ENCODE measurements at regions not wholly inside any gene's neighbourhood (a gene's known extent, or its start where the extent isn't known, plus 50 kb on each side); places are given as distances from the start of the nearest gene placed in this dataset.
"Not testable (repeated sequence)": the region's sequence is repeated elsewhere in the genome, so short reads cannot be mapped to it uniquely, and the experiment has no call there.

DNA sequence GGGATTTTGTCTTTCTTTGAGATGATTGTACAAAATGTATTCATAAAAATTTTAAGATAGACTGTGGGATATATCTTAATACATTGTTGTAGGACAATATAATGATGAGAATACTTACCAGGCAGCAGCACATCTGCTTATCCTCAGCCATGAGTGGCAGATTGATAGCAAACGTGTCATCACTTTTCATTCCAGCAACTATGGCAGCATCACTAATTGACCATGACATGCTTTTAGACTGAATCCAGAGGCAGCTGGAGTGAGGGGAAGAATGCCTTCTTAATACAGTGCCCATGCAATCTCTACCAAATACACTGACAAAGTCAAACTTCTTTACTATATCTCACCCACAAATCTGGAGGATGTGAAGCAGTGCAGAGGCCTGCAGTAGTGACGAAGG is 755.2 kb upstream of the RAG2 start:
- FAIRE-seq: no peak

DNA sequence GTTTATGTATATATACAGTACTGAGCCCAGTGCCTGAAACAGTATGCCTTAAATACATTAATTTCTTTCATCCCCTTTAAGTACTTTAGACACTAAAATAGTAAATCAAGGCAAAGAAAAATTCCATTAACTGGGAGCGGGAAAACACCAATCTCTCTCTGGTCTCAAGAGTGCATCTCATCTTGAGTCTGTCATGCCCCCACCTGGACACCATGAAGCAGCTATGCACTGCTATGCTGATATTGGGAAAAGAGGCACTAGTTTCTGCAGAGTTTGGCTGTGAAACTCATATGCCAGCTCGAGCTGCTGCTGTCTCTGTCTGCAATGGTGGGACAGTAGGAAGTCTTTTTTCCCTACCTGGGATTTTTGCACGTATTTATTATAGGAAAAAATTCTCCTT is 754.4 kb upstream of the RAG2 start:
- FAIRE-seq: no peak

DNA sequence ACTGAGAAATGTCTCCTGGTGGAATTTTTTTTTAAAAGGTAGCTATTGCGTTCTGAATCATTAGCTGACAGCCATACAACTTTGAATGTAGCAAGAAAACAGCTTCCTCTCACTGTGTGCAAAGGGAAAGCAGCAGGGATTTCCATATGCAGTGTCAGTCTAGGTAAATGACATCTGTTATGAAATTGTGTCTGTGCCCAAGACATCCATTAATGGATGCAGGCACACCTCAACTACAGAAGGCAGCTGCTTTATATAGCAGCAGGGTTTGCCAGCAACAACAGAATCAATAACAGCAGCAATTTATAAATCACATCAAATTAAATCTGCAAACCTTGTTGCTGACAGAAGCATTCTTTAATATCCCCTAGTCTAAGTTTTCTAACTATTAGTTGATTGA is 745.3 kb upstream of the RAG2 start:
- no peak for FAIRE-seq

DNA sequence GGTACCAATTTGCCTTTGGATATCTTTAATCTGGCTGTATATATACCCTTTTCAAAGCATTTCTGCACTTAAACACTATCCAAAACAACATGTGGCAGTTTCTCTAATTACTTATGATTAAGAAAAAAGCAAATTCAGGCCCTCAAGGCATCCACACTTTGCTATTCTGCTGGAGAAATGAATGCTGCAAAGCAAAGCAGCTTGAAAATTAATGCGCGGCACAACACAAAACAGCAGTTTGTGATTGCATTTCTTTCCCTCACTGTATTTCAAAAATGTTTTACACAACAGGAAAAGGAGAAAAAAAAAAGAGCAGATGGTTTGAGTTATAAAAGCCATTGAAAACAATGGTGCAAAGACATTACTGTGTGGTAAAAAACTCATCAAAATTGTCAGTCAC is 738.4 kb upstream of the RAG2 start:
- no peak for FAIRE-seq

DNA sequence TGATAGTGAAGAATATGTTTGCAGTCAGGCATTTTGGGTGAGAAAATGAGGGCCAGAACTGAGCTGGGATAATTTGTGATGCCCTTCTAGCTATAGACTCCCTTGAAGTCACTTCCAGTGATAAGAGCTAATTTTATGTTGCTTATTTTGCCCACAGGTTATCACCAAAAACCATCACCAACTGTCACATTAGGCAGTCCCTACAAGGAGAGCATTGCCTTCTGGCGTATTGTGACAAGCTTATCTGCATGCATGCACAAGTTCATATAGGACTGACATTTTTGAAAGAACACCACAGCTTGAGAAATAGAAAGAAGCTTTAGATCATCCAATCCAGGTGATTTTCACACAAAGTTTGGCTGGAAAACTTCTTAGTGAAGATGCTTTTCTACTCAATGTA is 735.3 kb upstream of the RAG2 start:
- FAIRE-seq: no peak

DNA sequence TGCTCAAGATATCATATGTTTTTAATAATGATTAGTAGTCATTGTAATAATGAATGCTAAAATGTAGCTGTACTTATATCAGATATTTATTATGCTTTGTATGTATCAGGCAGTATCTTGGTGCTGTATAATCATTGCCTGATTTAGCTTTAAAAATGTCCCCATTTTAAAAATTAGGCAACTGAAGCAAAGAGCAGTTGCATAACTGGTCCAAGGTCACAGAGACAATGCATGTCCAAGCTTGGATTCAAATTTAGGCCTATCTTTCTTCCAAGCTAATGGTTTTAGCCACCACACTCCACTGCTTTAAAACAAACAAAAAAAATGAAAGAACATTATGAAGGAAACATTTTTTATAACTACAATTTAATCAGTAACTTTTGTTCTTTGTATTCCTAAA is 725.8 kb upstream of the RAG2 start:
- no peak for FAIRE-seq

DNA sequence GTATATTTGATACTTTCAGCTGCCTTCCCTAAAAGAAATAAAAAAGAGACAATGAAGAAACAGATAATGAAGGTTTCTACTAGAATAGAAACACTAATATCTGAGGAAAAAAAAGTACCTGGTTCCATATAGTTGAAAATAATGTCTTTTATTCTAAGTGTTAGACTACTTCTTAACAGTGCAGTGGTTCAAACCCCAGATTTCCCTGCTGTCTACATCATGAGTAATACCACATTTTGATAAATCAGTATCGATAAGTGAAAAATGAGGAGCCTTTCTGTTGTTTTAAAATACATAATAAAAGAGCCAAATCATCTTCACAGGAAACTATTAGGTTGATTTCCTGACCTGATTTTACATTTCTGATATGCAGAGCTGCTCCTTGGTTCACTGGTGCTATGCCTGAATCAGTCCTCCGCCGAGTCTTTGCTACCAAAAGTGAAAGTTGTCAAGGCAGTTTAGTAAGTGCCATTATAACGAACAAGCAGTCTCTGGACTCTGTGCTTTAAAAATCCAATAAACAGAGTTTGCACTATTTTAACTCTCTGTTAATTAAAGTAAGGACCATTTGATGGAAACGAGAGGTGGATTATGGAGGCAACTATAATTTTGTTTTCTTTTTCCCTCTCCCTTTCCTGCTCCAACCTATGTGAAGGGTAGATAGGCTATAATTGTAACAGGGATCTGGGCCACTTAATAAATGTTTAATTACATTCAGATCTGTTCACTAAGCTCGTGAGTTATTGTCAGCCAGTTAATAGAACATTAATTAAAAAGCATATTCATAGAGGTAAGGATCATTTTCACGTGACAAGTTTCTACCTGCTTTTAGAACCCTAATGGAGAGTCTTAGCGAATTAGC is 724.5 kb upstream of the RAG2 start:
- FAIRE-seq: no peak

DNA sequence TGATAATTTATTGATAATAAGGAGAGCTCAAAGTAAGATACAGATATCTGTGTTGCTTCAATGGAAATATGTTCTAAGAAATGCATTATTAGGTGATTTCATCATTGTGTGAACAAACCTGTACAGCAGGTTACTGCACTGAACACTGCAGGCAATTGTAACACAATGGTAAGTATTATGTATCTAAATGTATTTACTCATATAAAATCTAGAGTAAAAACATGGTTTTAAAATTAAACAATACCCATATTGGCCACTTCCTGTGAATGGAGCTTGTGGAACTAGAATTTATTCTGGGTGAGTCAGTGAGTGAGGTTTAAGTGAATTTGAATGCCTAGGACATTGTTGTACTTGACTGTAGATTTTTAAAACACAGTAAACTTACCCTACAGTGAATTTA is 722.9 kb upstream of the RAG2 start:
- no peak for FAIRE-seq

DNA sequence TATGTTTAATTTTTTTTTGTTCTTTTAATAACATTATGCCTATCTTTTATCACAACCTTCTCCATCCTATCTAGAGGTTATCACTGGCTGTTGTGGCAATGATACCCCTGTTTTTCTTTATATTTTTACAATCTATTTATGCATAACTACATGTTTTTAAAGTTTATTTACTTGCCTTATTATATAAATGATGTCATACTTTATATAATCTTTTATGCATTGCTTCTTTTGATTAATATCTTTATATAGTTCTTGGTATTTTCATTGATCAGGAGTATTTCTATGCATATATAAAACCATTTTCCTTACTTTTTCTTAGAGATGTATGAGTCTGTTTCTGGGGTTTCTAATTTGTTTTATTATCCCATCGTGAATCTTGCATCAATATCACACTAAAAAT is 719.8 kb upstream of the RAG2 start:
- no peak for FAIRE-seq

DNA sequence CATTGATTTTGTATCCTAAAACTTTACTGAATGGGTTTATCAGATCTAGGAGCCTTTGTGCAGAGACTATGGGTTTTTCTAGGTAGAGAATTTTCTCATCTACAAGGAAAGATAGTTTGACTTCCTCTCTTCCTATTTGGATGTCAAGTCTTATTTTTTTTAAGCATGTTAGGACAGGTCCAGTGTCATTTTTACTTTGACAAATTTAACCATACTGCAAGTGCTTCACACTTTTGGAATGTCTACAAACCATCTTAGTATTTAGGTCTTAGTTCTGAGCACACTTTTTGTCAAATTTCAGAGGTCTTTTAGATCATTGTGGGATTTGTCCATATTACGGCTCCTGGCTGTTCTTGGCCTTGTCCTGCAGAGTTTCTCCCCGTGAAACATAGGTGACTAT is 715.2 kb upstream of the RAG2 start:
- FAIRE-seq: no peak

DNA sequence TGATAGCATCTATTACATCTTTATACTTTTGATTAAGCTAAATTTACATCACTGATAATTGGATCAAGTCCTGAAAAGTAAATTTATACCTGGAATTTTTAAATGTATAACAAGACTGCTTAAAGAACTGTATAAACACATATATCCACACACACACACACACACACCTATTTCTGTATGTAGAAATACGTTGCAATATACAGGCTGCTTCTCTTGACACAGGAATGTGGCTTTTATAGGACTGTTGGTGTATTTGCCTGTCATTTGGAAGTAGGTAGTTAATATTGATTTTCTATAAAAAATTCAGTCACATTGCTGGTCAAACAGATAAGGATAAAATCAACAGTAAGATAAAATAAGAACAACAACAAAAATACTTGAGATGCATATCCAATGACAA is 708.5 kb upstream of the RAG2 start:
- no peak for FAIRE-seq

DNA sequence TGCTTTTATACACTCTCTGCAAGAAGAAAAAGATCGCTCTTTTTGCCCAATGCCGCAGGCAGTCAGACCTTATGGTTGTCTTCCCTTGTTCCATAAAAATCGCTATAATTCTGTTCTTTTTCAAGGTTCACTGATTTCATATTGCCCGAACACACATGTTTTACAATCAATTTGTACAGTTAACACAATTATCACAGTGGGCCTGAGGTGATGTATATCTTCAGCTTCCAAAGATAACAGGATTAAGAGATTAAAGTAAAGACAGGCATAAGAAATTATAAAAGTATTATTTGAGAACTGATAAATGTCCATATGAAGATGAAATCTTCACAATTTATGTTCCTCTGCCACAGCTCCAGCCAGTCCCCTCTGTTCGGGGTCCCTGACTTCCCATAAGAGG is 703.4 kb upstream of the RAG2 start:
- not testable (repeated sequence) for FAIRE-seq

DNA sequence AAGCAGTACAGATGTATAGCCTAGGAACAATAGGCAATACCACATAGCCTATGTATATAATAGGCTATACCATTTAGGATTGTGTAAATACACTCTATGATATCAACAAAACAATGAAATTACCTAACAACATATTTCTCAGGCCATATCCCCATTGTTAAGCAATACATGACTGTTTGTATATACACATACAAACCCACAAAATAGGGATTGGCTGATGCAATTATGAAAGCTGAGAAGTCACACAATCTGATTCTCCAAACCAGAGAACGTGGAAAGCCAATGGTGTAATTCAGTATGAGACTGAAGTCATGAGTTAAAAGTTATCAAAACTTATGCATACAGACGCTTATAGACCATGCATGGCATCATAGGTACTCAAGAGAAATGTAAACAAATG is 700.1 kb upstream of the RAG2 start:
- no peak for FAIRE-seq

DNA sequence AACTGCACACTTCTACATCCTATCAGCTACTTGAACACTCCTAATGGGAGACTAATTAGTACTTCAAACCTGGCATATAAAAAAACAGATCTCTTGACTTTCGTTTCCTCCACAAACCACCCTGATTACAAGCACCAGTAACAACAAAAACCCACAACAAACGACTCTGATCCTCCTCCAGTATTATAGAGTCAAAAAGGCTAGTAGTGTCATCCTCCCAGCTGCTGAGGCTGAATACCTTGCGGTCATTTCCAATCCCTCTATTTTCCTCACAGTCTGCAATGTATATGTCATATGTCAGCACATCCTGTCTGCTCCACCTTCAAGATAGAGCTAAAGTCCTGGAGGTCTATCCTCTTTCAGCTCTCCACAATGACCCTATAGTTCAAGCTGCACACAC is 688.9 kb upstream of the RAG2 start:
- FAIRE-seq: no peak

DNA sequence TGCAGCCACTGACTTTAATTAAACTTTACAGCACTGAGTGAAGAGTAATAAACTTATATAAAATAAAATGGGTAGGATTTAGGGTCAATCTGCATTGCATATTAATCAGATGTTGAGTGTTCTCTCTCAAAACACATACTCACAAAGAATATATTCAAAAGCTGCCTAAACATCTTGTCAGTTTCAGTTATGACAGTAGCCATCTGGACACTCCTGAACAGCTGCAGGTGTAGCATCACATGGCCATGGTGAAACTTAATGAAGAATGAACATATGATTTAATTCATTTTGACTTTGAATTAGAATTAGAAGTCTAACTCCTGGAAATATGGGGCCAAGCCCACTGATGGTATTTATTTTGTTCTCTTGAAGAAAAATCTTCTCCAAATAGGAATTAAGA is 684.3 kb upstream of the RAG2 start:
- no peak for FAIRE-seq

DNA sequence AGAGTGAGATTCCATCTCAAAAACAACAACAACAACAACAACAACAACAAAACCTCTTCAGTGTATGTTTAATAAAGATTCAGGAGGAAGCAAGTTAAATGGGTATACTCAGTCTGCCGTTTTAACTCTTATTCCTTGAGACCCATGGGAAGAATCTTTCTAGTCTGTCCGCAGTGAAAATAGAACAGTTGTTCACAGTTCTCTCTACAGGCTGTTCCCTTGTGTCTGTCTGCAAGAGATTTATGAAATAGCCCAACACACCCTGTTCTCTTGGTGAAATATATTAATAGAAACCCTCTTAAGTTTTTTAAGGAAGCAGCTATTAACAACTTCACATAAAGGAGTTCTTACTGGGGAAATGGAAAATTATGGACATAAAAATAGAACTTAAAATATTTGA is 682.2 kb upstream of the RAG2 start:
- no peak for FAIRE-seq

DNA sequence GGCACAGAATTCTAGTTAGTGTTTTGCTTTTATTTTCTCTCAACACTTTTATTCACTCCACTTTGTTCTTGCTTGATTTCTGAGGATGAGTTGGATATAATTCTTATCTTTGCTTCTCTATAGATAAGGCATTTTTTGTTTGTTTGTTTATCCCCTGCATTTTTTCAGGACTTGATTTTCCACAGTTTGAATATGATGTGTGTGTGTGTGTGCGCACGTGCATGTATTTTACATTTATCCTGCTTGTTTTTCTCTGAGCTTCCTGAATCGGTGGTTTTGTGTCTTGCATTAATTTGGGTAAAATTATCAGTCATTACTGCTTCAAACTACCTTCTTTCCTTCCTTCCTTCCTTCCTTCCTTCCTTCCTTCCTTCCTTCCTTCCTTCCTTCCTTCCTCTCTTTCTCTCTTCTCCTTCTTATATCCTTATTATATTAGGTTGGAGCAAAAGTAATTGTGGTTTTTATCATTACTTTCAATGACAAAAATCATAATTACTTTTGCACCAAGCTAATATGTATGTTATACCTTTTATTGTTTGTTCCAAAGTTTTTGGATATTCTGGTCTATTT is 679.9 kb upstream of the RAG2 start:
- no peak for FAIRE-seq

DNA sequence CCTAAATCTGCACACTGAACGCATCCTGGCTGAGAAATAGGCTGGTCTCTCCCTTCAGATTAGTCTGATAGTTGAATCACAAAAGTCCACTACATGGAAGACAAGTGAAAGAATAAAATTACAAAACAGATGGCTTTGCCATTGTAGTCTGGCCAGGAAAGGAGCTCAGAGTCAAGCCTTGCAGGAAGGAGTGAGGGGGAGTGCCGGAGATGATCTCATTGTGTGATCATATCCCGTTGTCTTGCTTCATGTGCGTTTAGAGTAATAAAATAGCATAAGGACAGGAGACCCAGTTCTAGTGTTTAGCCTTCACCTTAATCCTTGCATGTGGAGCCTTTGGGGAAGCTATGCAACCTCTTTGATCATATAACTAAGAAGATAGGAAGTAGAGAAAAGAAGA is 666.7 kb upstream of the RAG2 start:
- FAIRE-seq: no peak

DNA sequence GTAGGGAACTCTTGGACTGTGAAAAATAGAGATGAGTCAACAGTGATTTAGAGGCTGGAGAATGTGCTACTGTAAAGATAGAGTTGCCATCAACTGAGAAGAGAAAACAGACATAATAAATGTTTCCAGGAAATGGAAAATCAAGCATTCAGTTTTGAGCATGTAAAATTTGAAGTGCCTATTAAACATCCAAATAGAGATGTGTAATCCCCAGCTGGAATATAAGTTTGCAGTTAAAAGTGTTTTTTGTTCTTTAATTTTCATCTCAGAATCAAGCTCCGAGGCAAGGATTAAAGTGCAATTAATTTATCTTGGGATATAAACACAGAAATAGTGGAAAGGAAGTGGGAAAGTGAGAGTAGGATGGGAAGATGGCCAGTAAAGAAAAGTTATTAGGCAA is 666.0 kb upstream of the RAG2 start:
- FAIRE-seq: no peak

DNA sequence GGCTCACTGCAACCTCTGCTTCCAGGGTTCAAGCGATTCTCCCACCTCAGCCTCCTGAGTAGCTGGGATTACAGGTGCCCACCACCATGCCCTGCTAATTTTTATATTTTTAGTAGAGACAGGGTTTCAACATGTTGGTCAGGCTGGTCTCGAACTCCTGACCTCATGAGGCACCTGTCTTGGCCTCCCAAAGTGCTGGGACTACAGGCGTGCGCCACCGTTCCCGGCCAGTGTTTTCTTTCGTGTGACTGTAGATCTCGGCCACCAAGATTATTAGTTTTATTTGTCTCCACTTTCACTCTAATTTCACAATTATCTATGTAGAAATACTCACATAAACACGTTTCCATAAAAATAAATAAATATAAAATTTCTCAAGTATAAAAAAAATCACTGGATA is 665.4 kb upstream of the RAG2 start:
- FAIRE-seq: not testable (repeated sequence)

DNA sequence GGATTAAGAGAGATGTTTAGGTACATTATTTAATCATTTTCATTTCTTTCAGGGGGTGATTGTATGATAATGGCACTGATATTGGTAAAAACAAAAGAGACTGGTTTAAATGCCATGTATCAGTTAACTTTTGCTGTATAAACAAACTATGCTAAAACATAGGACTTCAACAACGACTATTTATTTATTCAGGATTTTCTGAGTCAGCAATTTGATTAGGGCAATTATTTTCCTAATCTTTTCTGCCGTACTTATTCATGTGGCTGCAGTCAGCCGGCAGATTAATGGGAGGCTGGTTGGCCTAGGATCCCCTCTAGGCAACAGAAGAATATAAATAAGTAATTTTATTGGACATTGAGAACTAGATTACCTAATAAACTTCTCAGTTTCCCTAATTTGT is 661.7 kb upstream of the RAG2 start:
- no peak for FAIRE-seq

DNA sequence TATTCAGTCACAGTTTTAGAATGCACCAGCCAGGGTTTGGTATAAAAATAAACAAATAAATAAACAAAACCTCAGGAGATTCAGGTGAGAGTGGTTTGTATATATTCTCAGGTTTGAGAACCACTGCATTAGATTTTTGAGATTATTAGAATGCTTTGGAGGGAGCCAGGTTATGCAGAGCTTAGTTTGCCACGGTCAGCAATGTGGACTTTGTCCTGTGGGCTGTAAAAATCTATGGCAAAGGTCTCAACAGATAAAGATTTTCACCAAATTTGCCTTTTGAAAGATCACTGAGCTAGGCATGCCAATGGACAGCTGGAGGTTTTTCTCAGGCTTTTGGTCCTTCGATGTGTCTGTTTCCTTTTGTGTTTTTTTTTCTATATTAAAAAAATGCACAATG is 650.1 kb upstream of the RAG2 start:
- no peak for FAIRE-seq

DNA sequence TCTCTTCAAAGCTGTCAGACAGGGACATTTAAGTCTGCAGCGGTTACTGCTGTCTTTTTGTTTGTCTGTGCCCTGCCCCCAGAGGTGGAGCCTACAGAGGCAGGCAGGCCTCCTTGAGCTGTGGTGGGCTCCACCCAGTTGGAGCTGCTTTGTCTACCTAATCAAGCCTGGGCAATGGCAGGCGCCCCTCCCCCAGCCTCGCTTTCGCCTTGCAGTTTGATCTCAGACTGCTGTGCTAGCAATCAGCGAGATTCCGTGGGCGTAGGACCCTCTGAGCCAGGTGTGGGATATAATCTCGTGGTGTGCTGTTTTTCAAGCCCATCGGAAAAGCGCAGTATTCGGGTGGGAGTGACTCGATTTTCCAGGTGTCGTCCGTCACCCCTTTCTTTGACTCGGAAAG is 648.1 kb upstream of the RAG2 start:
- not testable (repeated sequence) for FAIRE-seq

DNA sequence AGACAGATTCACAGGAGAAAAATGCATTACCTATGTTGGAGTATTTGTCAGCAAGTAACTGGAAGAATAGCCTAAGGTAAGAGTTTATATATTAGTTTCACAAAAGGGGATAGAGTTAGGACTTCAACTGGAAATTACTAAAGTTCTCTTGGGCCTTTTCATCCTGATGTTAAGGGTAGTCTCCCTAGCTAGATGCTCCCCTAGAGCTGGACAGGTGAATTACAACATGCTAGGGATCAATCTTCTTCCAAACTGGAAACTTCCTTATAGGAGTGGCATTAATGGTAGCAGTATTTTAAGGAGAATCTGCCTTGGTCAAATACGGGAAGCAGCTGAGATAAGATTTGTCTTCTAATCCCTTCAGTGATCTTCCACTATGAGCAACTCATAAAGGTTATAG is 632.8 kb upstream of the RAG2 start:
- FAIRE-seq: no peak

DNA sequence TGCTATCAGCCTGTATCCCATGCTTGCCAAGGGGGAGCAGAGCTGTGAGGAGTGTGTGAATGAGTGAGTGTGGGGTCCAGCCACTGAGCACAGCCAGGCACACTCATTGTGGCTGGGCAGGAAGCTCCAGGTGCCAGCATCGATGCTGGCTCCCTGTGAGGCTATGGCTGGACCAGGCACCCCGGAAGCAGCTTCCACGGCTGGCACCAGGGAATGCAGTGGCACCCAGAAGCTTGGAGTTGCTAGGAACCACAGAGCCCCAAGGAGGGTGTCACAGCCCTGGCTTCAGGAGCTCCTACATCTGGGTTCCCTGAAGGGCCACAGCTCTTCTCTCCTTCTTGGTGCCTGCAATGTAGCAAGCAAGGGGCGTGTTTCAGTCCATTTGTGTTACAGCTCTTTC is 625.9 kb upstream of the RAG2 start:
- no peak for FAIRE-seq

Data from G401.6 (cell line).